GM19455 (cell line): ENCODE measurements at regions not wholly inside any gene's neighbourhood (a gene's known extent, or its start where the extent isn't known, plus 50 kb on each side); places are given as distances from the start of the nearest gene placed in this dataset.

ENCODE experiments used
- ATAC-seq: cut with Tn5 transposase; IDR thresholded peaks from one replicate; pipeline ENCODE4 v1.9.1; 2021; ENCODE audit not compliant: unreplicated experiment

- ATAC-seq, result no peak
These were observed 406.0 kb downstream of the PLA2G4A start for GRCh38 chr1:187234706-187235105.

- ATAC-seq, result no peak
These were observed 407.4 kb downstream of the PLA2G4A start for GRCh38 chr1:187236199-187236598.

- ATAC-seq, result no peak
These were observed 407.9 kb downstream of the PLA2G4A start for GRCh38 chr1:187236676-187237075.

GRCh38 chr1:187237542-187237941 is 408.8 kb downstream of the PLA2G4A start:
- ATAC-seq, result no peak

GRCh38 chr1:187241971-187242370 is 413.2 kb downstream of the PLA2G4A start:
- ATAC-seq, result no peak

- ATAC-seq, result no peak
These were observed 415.9 kb downstream of the PLA2G4A start for GRCh38 chr1:187244623-187245022.

- no peak for ATAC-seq
These were observed 416.5 kb downstream of the PLA2G4A start for GRCh38 chr1:187245201-187245600.

GRCh38 chr1:187249196-187249595 is 420.4 kb downstream of the PLA2G4A start:
- ATAC-seq, result no peak

GRCh38 chr1:187252923-187253322 is 424.2 kb downstream of the PLA2G4A start:
- ATAC-seq, result no peak

GRCh38 chr1:187257476-187257875 is 428.7 kb downstream of the PLA2G4A start:
- ATAC-seq, result no peak

GRCh38 chr1:187261637-187262036 is 432.9 kb downstream of the PLA2G4A start:
- ATAC-seq, result no peak

GRCh38 chr1:187262731-187263130 is 434.0 kb downstream of the PLA2G4A start:
- ATAC-seq, result no peak

- ATAC-seq, result no peak
These were observed 436.4 kb downstream of the PLA2G4A start for GRCh38 chr1:187264995-187265602.

GRCh38 chr1:187266051-187266450 is 437.3 kb downstream of the PLA2G4A start:
- no peak for ATAC-seq

- no peak for ATAC-seq
These were observed 439.1 kb downstream of the PLA2G4A start for GRCh38 chr1:187267827-187268226.

GRCh38 chr1:187270256-187270655 is 441.5 kb downstream of the PLA2G4A start:
- no peak for ATAC-seq

- no peak for ATAC-seq
These were observed 446.6 kb downstream of the PLA2G4A start for GRCh38 chr1:187275346-187275745.

- ATAC-seq, result no peak
These were observed 447.3 kb downstream of the PLA2G4A start for GRCh38 chr1:187275985-187276575.

GRCh38 chr1:187276677-187277076 is 447.9 kb downstream of the PLA2G4A start:
- no peak for ATAC-seq

GRCh38 chr1:187280031-187280430 is 451.3 kb downstream of the PLA2G4A start:
- no peak for ATAC-seq

GRCh38 chr1:187281085-187281484 is 452.3 kb downstream of the PLA2G4A start:
- no peak for ATAC-seq

GRCh38 chr1:187283984-187284383 is 455.2 kb downstream of the PLA2G4A start:
- no peak for ATAC-seq
